GM21447 (cell line): ENCODE measurements at regions not wholly inside any gene's neighbourhood (a gene's known extent, or its start where the extent isn't known, plus 50 kb on each side); places are given as distances from the start of the nearest gene placed in this dataset.

Experiments used
- ATAC-seq: cut with Tn5 transposase; IDR thresholded peaks from one replicate; pipeline ENCODE4 v1.9.1; 2021; ENCODE audit not compliant: unreplicated experiment

DNA sequence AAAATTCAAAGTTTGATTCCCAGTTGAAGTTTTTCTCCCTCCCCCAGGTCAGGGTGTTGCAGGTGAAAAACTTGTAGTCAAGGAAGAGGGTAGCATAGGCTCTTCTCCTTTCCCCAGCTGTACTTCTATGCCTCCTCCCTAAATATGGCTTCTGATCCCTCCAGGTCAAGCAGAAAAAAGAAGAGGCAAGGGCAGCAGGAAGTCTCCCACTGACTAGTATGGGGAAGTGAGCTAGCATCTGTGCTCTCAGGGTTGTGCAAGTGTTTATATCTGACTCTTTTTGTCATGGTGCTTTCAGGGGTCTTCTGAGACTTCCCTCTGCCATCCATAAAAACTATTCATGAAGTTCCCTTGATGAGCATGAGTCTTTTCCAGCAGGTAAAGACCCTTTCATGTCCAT lies 76.0 kb downstream of the ATPSCKMT start:
- ATAC-seq = no peak

DNA sequence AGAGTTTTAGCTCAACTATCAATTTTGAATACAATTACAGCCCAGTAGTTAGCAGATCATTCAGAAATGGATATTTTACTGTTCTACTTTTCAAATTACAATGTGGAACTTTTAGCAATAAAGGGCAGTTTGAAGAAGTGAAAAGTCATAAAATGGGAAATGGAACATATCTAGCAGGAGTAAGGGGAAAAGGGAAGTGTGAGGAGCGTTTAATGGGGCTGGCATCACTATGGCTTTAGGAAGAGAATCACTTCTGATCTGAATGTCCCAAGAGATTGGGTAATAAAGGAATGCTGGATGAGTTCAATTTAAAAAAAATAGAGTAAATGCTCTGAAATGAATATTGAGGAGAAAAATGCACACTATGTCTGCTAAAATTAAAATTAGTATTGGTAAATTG lies 77.4 kb downstream of the ATPSCKMT start:
- no peak for ATAC-seq

DNA sequence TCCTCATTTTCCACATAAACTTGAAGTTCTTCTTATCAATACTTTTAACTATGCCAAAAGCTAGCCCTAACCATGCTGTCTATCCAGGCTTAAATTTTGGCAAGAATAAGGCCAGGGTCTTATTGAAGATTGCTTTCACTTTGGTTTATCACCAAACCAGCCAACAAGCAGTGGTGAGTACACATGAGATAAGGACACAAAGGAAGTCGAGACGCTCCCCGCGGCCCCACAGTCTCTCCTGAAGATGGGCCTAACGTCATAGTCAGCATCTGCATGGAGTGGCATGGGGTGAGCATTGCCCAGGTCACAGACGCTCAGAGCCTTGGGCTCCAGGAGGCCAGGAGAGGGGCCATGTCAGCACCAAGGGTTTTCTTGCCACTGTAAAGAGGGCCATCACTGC lies 80.3 kb downstream of the ATPSCKMT start:
- ATAC-seq = no peak

DNA sequence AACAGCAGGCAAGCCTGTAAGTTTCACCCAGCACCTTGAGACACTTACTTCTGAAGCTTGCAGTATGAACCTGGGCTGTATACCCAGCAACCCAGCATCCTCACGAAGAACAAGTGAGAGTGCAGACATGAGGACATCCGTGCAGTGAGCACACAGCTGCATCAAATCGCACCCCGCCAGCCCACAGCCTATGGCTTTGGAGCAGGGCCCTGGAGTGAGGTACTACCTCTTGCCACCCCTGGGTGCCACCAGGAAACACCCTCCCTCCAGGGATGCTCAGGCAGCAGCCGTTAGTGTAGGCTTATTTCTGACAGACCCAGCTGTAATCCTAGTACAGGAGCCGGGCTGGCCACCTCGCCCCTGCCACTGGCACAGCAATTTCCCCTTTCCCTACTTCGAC lies 81.4 kb downstream of the ATPSCKMT start:
- ATAC-seq = no peak

DNA sequence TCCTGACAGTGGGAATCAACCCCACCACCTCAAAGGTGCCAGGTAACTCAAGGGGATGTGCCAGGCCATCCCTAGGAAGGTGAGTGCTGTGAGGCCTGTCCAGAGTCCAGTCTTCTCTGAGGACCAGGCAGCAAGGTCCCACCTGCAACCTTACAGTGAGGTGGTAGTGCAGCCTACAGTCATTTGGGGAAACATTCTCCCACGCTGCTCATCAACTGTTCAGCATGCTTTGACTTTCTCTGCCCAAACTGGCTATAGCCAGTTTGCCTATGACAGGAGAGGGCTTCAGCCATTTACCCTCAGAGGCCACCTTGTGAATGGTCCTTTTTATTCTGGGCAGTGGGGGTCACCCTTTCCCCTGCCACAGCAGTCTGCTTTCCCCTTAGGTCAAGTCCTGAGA lies 81.9 kb downstream of the ATPSCKMT start:
- no peak for ATAC-seq

DNA sequence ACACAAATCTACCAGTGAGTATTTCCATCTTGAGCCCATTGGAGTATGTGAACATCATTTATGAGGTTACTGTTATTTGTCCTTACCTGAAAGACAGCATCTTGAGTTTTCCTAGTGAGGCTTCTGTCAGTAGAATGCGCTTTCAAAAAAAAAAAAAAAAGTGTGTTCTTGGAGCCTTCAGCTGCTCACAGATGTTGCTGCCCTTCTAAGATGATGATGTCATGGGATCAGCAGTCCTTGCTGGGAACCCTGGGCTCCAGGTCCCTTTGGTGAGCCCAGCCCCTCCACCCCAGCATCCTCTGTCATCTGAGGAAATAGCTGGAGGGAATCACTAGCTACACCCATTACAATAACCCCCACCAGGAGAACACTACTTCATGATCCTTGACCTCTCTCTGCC lies 83.3 kb downstream of the ATPSCKMT start:
- no peak for ATAC-seq

DNA sequence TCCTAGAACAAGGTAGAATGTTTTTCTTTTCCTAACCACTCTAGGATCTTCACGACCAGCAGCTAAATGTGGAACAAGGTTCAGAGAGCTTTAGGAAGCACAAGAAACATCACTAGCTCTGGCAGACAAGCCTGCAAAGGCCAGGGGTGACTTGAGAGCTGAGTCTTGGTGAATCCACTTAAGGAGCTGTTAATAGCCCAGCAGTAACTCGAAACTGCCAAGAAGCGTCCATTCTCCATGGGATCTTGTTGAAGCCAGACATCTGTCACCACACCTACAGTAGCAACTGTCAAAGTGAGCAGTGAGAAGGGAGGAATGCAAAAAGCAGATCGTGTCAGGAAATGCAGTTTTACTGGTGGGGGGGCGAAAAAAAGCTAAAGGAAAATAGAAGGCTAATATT lies 87.2 kb downstream of the ATPSCKMT start:
- ATAC-seq = no peak

DNA sequence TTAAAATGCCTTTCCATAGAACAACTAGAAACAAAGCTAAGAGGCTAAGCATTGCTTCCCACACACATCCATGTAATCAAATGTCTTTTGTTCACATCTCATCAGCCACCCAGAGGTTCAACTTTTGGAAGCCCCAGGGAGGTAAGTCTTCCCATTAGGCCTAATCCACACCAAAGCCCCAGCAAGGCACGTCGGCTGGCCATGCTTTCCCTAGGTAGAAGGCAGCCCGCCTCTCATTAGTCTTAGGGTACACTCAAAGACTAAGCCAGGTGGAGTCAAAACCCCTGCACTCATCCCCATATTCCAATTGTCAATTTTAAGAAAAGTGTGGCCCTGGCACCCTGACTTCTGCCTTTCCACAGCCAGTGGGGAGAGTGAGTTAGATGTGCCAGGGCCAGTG lies 87.9 kb downstream of the ATPSCKMT start:
- ATAC-seq = no peak

DNA sequence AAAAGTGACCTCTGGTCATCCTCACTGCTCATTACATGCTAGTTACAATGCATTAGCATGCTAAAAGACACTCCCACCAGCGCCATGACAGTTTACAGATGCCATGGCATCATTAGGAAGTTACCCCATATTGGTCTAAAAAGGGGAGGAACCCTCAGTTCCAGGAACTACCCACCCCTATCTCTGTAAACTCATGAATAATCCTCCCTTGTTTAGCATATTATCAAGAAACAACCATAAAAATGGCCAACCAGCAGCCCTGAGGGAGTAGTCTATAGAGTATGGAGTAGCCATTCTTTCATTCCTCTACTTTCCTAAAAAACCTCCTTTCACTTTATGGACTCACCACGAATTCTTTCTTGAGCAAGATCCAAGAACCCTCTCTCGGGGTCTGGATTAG lies 89.4 kb downstream of the ATPSCKMT start:
- ATAC-seq = no peak

DNA sequence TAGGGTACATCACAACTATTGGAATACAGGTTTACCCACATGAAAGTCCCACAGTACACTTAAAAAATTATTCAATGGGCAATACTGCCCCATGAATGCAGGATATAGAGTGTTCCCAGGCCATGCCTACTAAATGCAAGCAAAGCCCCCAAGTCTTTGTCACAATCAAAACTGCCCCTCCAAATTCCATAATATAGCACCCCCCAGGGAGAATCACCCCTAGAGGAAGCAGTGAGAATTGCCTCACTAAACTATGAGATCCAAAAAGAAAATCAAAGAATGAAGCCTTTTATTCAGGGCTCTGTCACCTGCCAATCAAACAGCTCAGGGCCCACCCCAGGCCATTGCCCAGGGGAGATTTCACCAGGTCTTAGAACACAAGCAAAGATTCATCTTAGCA lies 90.8 kb downstream of the ATPSCKMT start:
- ATAC-seq = no peak

DNA sequence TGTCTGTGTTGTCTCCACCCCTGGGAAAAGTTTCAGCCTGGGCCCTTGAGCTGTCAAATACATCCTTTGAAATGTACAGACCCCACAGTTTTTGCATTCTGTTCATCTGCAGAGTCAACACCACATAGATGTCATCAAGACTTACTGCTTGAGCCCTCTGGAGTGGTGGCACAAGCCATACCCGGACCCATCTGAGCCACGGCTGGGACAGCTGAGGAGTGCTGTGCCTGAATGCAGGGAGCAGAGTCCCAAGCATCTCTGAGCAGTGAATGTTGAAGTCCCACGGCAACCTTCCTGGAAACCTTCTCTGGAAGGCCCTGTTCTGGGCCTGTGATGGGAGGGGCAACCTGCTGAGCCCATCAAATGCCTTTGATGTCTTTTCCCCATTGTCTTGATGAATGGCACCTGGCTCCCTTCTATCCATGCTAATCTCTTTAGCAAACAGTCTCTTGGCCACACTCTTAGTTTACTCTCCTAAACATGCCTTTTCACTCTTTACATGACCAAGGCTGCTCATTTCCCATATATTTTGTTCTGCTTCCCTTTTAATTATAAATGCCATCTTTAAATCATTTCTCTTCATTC lies 92.5 kb downstream of the ATPSCKMT start:
- no peak for ATAC-seq

DNA sequence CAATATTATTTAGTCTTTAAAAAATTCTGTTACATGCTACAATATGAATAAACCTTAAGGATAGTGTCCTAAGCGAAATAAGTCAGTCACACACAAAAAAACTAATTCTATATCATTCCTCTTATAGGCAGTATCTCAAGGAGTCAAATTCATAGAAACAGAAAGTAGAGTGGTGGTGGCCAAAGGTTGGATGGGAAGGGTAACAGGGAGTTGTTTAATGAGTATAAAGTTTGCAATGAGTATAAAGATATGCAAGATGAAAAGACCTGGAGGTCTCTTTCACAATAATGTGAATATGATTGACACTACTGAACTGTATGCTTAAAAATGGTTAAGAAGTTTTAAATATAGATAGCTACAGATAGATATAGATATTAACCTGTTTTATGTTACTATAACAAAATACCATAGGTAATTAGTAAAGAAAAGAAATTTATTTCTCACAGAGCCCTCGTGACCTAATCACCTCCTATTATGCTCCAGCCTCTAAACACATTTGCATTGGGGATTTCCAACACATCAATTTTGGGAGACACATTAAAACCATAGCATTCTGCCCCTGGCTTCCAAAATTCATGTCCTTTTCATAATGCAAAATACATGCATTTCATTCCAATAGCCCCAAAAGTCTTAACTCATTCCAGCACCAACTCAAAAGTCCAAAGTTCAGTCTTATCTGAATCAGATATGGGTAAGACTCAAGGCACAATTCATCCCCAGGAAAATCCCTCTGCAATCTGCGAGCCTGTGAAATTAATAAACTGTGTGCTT lies 93.6 kb downstream of the ATPSCKMT start:
- ATAC-seq = no peak

DNA sequence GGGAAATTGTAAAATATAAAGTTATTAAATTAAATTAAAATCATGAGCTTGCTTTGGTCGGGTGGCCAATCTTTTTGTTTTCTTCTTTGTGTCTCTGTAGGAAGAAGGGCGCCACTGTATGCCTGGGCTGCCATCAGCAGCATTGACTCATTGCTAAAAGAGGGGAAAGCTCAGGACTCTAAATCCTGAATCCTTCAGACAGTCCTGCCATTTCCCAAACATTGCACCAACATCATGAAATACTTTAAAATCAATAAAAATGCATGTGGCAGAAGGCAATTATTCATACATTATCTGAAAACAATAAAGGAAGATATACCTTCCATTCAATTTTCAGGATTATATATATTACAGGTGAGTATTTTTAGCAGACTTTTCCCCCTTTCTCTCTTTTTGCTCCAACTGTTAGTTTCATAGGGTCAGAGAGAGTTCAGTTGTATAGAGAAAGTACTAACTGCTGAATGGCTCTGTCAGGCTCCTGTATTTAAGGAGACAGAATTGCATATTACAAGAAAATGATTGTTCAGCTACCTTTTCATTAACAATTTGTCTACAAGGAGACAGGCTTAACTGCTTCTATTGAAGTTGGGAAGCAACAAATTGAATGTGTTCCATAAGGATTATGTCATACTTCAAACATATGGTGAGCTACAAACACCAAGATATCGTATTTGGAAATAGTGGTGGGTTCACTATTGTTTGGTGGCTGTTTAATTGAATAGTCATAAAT lies 95.7 kb downstream of the ATPSCKMT start:
- no peak for ATAC-seq

DNA sequence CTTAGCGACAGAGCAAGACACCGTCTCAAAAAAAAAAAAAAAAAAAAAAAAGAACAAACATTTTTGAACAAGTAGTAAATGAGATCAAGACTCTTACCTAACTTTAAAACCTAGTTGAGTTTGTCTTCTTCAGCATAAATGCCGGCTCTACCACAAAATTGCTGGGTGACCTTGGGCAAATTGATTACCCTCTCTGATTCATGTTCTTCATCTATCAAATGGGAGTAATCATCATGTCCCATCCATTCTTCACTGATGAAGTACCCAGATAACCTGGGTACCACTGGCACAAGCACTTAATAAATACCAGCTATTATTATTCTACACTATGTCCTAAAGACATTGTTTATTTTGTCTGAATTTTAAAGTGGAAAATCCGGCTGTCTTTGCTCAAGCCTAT lies 96.3 kb downstream of the ATPSCKMT start:
- no peak for ATAC-seq

DNA sequence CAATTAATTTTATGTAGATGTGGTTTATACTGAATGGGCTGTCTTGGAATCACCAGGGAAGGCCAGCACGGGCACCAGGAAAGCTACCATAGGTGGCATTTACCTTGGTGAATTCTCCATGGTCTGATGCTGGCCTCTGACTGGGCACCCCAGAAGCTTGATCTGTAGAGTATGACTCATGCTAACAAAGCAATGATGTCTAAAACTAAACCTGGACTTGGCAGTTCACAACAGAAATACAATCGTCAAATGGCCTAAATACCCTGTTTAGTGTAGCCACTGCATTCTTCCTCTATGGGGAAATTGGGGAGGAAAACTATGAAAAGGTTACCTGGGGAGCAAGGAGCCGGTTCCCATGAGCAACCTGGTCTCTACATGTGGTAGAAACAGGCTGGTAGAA lies 98.0 kb downstream of the ATPSCKMT start:
- no peak for ATAC-seq

DNA sequence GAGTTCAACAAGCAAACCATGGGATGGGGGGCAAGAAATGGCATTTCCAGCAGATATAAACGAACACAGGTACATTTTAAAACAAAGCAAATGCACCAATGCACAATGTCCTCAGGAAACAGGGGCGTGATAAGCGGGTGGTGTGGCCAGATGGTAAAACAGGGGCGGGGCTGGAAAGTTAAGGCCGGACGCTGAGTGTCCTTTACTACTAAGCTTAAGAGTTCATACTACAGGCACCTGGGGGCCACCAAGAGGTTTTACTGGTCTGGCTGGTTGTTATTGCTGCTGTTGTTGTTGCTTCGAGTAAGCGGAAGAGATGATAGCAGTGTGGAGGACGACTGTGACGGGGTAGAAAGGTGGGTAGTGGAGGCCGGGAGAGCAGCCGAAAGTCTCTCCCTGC lies 99.8 kb downstream of the ATPSCKMT start:
- no peak for ATAC-seq

DNA sequence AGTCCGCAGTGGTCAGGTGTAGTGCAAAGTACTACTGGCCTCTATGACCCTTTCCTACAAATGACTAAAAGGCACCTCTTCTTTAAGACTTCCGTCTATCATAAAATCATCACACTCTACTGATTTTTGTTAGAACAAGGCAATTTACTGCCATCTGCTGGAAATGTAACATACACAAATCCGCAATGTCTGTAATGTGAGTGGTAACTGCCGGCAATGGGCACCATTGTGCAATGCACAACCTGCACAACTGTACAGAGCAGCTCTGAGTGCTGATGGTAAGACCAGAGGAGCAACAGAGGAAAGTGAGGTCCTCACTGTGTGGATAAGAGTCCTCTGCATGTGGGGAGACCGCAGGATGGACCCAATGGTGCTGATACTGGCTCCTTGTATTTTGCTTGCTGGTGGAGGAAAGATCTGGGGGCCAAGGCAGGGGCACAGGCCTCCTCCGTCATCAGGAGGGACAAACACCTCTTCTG lies 103.7 kb downstream of the ATPSCKMT start:
- ATAC-seq = no peak

DNA sequence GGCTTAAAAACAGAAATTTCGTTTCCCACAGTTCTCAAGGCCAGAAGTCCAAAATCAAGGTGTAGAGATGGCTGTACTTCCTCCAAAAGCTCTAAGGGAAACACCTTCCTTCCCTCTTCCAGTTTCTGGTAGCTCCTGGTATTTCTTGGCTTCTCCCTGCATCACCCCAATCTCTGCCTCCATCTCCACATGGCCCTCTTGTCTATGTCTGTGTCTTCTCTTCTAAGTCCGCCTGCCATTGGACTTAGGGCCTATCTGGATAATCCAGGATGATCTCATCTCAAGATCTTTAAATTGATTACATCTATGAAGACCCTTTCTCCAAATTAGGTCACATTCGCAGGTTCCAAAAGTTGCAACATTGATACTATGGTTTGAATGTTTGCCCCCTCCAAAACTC lies 105.6 kb downstream of the ATPSCKMT start:
- ATAC-seq = no peak

DNA sequence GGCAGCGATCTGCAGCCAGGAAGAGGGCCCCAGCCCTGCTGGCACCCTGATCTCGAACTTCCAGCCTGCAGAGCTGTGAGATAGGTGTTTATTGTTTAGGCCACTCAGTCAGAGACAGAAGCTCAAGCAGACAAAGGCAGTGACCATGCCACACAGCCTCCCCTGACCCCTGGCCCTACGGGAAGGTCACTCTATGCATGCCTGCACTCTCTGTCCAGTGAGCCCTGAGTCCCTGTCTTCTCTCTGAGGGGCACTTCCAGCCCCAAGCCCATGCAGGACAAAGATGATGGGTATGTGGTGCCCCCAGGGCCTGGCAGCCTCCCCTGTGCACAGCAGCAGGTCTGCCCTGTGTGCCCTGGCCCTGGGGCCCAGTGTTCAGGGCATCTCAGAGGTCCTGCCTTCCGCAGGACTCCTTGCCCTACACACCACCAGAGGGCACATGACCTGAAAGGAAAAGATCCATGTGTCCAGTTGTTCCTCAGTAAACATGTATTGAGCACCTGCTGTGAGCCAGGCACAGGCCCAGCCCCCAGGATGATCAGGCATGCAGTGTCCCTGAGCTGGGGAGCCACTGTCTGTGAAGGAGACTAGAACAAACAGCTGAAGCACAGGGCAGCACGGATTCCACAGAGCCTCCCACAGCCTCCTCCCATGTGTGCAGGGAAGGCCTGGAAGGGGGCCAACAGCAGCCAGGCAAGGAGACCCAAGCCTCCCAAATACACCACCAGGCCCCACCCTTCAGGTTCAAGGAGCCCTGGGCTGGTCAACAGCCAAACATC lies 109.3 kb downstream of the ATPSCKMT start:
- ATAC-seq = no peak

DNA sequence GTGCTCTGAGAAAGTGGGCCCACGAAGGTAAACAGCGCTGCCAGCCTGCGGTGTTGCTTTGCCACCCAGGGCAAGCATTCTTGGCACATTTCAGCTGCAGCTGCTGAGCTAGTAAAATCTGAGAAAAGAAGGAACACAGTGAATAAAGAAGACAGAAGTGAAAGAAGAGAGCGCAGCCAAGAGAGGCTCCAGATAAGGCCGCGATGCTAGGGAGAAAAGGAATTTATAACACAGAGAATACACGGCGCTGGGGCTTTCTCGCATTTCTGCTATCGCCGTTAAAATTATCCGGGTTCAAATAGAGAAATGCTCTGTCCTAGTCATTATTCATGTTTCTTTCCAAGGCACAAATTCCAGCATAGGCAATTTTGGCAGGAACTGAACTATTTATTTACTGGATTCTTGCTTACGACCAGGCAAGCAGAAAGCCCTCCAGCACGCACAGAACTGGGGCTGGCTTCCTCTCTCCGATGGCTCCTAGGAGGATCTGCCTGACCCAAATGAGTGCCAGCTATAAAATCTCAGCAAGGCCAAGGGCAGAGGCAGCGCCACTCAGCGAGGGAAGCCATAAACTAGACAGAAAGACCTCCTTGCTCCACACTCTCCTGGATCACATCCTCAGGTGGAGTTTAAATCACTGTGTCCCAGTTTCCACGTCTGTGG lies 111.2 kb downstream of the ATPSCKMT start:
- ATAC-seq = no peak

DNA sequence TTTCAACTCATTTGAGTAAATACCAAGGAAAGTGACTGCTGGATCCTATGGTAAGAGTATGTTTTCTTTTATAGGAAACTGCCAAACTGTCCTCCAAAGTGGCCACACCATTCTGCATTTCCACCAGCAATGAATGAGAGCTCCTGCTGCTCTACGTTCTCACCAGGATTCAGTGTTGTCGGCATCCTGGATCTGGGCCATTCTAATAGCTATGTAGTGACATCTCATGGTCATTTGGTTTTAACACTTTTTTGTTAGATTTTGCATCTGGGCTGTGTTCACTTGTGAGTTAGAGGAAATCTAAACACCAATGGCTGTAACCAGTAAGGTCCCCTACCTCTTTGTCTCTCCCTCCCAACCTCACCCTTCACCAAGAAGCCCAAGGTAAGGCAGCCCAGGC lies 115.9 kb downstream of the ATPSCKMT start:
- no peak for ATAC-seq
